ENCODE measurements at regions not wholly inside any gene's neighbourhood (a gene's known extent, or its start where the extent isn't known, plus 50 kb on each side); places are given as distances from the start of the nearest gene placed in this dataset.

DNA sequence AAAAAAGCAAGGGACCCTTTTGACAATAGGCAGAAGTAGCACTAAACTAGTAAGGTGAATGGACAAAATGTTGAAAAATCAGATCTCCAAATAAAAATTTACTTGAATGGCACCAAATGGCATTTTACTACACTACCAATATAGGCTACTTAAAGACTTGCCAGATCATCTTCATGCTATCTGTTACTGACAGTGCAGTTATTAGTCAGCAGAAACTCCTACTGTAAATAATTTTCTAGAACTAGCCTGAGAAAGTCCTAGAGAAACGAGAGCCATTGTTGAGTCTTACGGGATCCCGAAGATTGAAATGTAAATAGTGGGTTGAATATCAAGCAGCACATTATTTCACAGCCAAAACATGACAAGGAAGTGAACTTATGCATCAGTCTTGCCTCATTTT, 350.3 kb downstream of the SEC23A start:
- H3K4me1 ChIP-seq (ENCODE audit: control insufficient read depth in 1 of 2, insufficient read depth in 1 of 2, low read depth in 1 of 2, low read length in 1 of 2): peaks cover 6 to 8% of the 10 kb centered on the region in 2 experiments
- H3K4me3 ChIP-seq (ENCODE audit: low read depth in 1 of 2, low read length in 1 of 2): no peak overlapping the region
- no peak for TF ChIP-seq CTCF (IDR thresholded peaks at IDR 0.05)
- no peaks in the 10 kb centered on the region for H3K9me3 ChIP-seq
- no peaks in the 10 kb centered on the region for H3K27me3 ChIP-seq
- H3K36me3 ChIP-seq: no peaks in the 10 kb centered on the region
- H3K27ac ChIP-seq: no peak overlapping the region

GRCh38 chr14:38752341-38752740, 350.7 kb downstream of the SEC23A start:
- Histone ChIP-seq H3K27me3 (no peaks in the 10 kb centered on the region), H3K27ac (no peak overlapping the region), H3K9me3 (no peaks in the 10 kb centered on the region), H3K4me1 (ENCODE audit: control insufficient read depth in 1 of 2, insufficient read depth in 1 of 2, low read depth in 1 of 2, low read length in 1 of 2) (peaks cover 6 to 8% of the 10 kb centered on the region in 2 experiments), H3K36me3 (no peaks in the 10 kb centered on the region), H3K4me3 (ENCODE audit: low read depth in 1 of 2, low read length in 1 of 2) (no peak overlapping the region)
- TF ChIP-seq CTCF (IDR thresholded peaks at IDR 0.05): no peak

- Histone ChIP-seq H3K27ac (no peak overlapping the region), H3K4me1 (ENCODE audit: control insufficient read depth in 1 of 2, insufficient read depth in 1 of 2, low read depth in 1 of 2, low read length in 1 of 2) (peaks cover 6 to 8% of the 10 kb centered on the region in 2 experiments)
These were observed 351.6 kb downstream of the SEC23A start for GRCh38 chr14:38751459-38751858.

DNA sequence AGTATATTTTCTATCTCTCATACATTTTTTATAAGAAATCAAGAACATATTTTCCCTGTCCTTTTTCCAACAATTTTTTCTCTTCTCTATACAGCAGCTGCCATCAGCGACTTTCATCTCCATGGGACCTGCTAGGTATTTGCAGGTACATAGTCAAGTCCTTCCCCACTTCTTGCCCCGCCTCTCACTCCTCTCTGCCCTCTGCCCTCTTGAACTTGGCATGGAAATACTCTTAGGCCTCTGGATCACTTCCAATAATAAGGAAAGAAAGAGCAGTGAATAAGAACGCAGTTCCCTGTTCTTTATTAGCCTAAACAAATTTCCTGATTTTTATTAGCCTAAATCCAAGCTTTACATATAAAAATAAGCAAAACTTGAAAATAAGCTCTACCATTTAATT, 353.1 kb downstream of the SEC23A start:
- no peaks in the 10 kb centered on the region for H3K27me3 ChIP-seq
- no peak overlapping the region for H3K4me3 ChIP-seq (ENCODE audit: low read depth in 1 of 2, low read length in 1 of 2)
- H3K9me3 ChIP-seq: no peaks in the 10 kb centered on the region
- H3K36me3 ChIP-seq: no peaks in the 10 kb centered on the region
- H3K27ac ChIP-seq: no peak overlapping the region
- peaks cover 6 to 8% of the 10 kb centered on the region in 2 experiments for H3K4me1 ChIP-seq (ENCODE audit: control insufficient read depth in 1 of 2, insufficient read depth in 1 of 2, low read depth in 1 of 2, low read length in 1 of 2)
- TF ChIP-seq CTCF (IDR thresholded peaks at IDR 0.05): no peak

More at GRCh38 chr14:38751459-38751858, 351.6 kb downstream of the SEC23A start:
- no peaks in the 10 kb centered on the region for H3K36me3 ChIP-seq
- no peaks in the 10 kb centered on the region for H3K27me3 ChIP-seq
- no peaks in the 10 kb centered on the region for H3K9me3 ChIP-seq
- no peak for TF ChIP-seq CTCF (IDR thresholded peaks at IDR 0.05)
- H3K4me3 ChIP-seq (ENCODE audit: low read depth in 1 of 2, low read length in 1 of 2): no peak overlapping the region

DNA sequence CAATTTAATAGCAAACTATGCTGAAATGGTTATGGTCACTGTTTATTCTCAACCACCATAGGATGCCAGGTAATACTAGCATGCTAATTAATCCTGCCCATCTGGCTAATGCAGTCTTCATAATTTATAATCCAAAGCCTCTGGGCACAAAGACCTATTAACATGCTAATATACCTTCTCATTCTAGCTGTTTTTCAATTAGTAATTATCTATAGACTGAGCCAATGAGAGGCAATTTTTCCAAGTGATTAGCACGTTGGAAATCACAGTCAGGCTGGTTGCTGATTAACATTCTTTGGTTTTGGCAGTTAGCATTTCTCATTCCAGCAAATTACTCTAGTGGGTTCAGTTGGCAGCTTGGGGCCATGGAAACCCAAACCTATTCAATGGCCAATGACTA, 357.2 kb downstream of the SEC23A start:
- no peak overlapping the region for H3K27ac ChIP-seq
- no peak overlapping the region for H3K4me3 ChIP-seq (ENCODE audit: low read depth in 1 of 2, low read length in 1 of 2)
- no peak for TF ChIP-seq CTCF (IDR thresholded peaks at IDR 0.05)
- H3K9me3 ChIP-seq: no peaks in the 10 kb centered on the region
- H3K36me3 ChIP-seq: no peaks in the 10 kb centered on the region
- no peaks in the 10 kb centered on the region for H3K27me3 ChIP-seq
- peaks cover 5 to 6% of the 10 kb centered on the region in 2 experiments for H3K4me1 ChIP-seq (ENCODE audit: control insufficient read depth in 1 of 2, insufficient read depth in 1 of 2, low read depth in 1 of 2, low read length in 1 of 2)

Measured in neutrophil (primary cell).